Keratinocyte (primary cell): ENCODE measurements at regions not wholly inside any gene's neighbourhood (a gene's known extent, or its start where the extent isn't known, plus 50 kb on each side); places are given as distances from the start of the nearest gene placed in this dataset.

ENCODE experiments used
- DNase-seq: peaks from one replicate; pipeline ENCODE4 v3.0.0-alpha.2; 2011; ENCODE audit warnings: low read depth, missing footprints, low spot score
- FAIRE-seq: peaks from 2 replicates; lab custom pipeline; 2011; peaks lifted over from hg19 to GRCh38; lab: Jason Lieb, UNC
- H2AFZ ChIP-seq: 2 replicates; pipeline ENCODE4 v1.6.0; 2012; ENCODE audit warnings: low read length, control low read depth, inconsistent platforms; ENCODE audit not compliant: control insufficient read depth
- H3K27ac ChIP-seq: 2 replicates; pipeline ENCODE4 v1.5.1; 2011; ENCODE audit warnings: low read length; ENCODE audit not compliant: control insufficient read depth, insufficient read depth
- H3K27me3 ChIP-seq: 3 replicates; pipeline ENCODE4 v1.6.0; 2011; ENCODE audit warnings: low read length; ENCODE audit not compliant: control insufficient read depth, insufficient read depth; ENCODE audit errors: extremely low read depth
- H3K36me3 ChIP-seq, 2 experiments: 2 replicates in 1 of 2; 3 replicates in 1 of 2; pipeline ENCODE4 v1.5.1; 2011; ENCODE audit warnings: low read length in 2 of 2, mild to moderate bottlenecking in 1 of 2; ENCODE audit not compliant: control insufficient read depth in 2 of 2, insufficient read depth in 2 of 2; ENCODE audit errors: extremely low read depth in 1 of 2
- H3K4me1 ChIP-seq: 3 replicates; pipeline ENCODE4 v1.5.1; 2011; ENCODE audit warnings: low read length; ENCODE audit not compliant: control insufficient read depth, insufficient read depth; ENCODE audit errors: extremely low read depth
- H3K4me2 ChIP-seq: 3 replicates; pipeline ENCODE4 v1.6.0; 2011; ENCODE audit warnings: low read depth, low read length; ENCODE audit not compliant: control insufficient read depth, insufficient read depth; ENCODE audit errors: extremely low read depth
- H3K4me3 ChIP-seq, 3 experiments: fragments of 200-600 bp in 1 of 3; sonication (generic) in 1 of 3; 2 replicates in 2 of 3; 3 replicates in 1 of 3; pipeline ENCODE4 v1.5.1; 2011 to 2016; ENCODE audit warnings: low read length in 3 of 3, mild to moderate bottlenecking in 3 of 3, control low read depth in 2 of 3, inconsistent platforms in 1 of 3, low read depth in 1 of 3, mixed read lengths in 1 of 3, mixed run types in 1 of 3, moderate library complexity in 1 of 3; ENCODE audit not compliant: control insufficient read depth in 2 of 3, insufficient read depth in 2 of 3; ENCODE audit errors: extremely low read depth in 1 of 3
- H3K79me2 ChIP-seq: 2 replicates; pipeline ENCODE4 v1.6.0; 2012; ENCODE audit warnings: low read length; ENCODE audit not compliant: control insufficient read depth, insufficient read depth
- H3K9ac ChIP-seq: 3 replicates; pipeline ENCODE4 v1.6.0; 2011; ENCODE audit warnings: low read length; ENCODE audit not compliant: control insufficient read depth, insufficient read depth; ENCODE audit errors: extremely low read depth
- H3K9me1 ChIP-seq: 3 replicates; pipeline ENCODE4 v1.6.0; 2011; ENCODE audit warnings: low read length; ENCODE audit not compliant: control insufficient read depth, insufficient read depth; ENCODE audit errors: extremely low read depth
- H3K9me3 ChIP-seq: 2 replicates; pipeline ENCODE4 v1.5.1; 2012; ENCODE audit warnings: low read depth, low read length; ENCODE audit not compliant: control insufficient read depth
- H4K20me1 ChIP-seq: 3 replicates; pipeline ENCODE4 v1.6.0; 2011; ENCODE audit warnings: low read length; ENCODE audit not compliant: control insufficient read depth, insufficient read depth; ENCODE audit errors: extremely low read depth
- EZH2 ChIP-seq: IDR thresholded peaks from one replicate; pipeline ENCODE4 v1.6.1; 2012; ENCODE audit warnings: inconsistent platforms, mild to moderate bottlenecking, low read length, moderate library complexity
- dilution Hi-C: fragments of 300-500 bp; cut with MboI; formaldehyde crosslinking; loops from one replicate; pipeline ENCODE4 v1.7.0; 2020; ENCODE audit warnings: low sequenced_read_pairs; ENCODE audit not compliant: extremely low pct_ligation_motif_present
- TF ChIP-seq, protein P1 (sequence below), 3 experiments: IDR thresholded peaks in 1 of 3; conservative IDR thresholded peaks in 1 of 3; optimal IDR thresholded peaks in 1 of 3; 2 replicates in 2 of 3; 3 replicates in 1 of 3; pipeline versions ENCODE3 to v1.5.1; 2011; ENCODE audit warnings: low read length in 3 of 3, mild to moderate bottlenecking in 3 of 3, moderate library complexity in 2 of 3, control low read depth in 1 of 3, inconsistent platforms in 1 of 3; ENCODE audit not compliant: insufficient read depth in 2 of 3; ENCODE audit errors: extremely low read depth in 1 of 3

DNA sequence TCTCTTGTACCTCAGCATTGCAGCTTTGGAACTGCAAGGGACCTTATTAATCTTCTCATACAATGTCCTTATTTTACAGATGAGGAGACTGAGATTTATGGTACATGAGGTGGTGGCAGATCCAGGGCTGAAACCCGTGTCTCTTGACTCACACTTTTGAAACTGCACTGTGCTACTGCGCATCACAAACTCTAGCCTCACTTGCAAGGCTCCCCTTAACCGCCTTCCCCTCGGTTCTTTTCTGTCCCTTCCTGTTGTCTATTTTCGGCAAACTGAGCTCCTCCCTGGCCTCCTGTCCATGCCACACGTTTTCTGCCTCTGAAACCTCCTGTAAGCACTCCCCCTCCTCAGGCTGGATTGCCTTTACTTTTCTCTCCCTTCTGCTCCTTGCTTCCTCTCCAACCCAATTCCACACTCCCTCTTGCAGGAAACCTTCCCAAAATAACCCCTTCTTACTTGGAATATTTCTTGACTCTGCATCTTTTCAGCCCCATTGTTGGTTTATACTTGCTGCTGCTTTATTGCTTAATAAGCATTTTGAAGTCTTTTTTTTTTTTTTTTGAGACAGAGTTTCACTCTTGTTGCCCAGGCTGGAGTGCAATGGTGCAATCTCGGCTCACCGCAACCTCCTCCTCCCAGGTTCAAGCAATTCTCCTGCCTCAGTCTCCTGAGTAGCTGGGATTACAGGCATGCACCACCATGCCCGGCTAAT is 72.4 kb upstream of the CISTR start:
- no peaks in the 10 kb centered on the region for H3K9me3 ChIP-seq
- no peaks in the 10 kb centered on the region for H3K79me2 ChIP-seq
- no peak overlapping the region for H2AFZ ChIP-seq
- H3K4me3 ChIP-seq: no peak overlapping the region
- H3K27me3 ChIP-seq: no peaks in the 10 kb centered on the region
- peaks cover 5% of the 10 kb centered on the region for H3K4me1 ChIP-seq
- no peak overlapping the region for H3K9ac ChIP-seq
- H3K9me1 ChIP-seq: no peaks in the 10 kb centered on the region
- H3K36me3 ChIP-seq: no peaks in the 10 kb centered on the region
- FAIRE-seq: no peak
- no peaks in the 10 kb centered on the region for H4K20me1 ChIP-seq
- no peak overlapping the region for H3K4me2 ChIP-seq
- dilution Hi-C loops: no loop called here
- DNase-seq: no peak
- TF ChIP-seq, protein P1, sequence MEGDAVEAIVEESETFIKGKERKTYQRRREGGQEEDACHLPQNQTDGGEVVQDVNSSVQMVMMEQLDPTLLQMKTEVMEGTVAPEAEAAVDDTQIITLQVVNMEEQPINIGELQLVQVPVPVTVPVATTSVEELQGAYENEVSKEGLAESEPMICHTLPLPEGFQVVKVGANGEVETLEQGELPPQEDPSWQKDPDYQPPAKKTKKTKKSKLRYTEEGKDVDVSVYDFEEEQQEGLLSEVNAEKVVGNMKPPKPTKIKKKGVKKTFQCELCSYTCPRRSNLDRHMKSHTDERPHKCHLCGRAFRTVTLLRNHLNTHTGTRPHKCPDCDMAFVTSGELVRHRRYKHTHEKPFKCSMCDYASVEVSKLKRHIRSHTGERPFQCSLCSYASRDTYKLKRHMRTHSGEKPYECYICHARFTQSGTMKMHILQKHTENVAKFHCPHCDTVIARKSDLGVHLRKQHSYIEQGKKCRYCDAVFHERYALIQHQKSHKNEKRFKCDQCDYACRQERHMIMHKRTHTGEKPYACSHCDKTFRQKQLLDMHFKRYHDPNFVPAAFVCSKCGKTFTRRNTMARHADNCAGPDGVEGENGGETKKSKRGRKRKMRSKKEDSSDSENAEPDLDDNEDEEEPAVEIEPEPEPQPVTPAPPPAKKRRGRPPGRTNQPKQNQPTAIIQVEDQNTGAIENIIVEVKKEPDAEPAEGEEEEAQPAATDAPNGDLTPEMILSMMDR (optimal IDR thresholded peaks at IDR 0.05 in 1 of 3, IDR thresholded peaks at IDR 0.05 in 1 of 3, conservative IDR thresholded peaks at IDR 0.05 in 1 of 3; ENCODE audit: extremely low read depth in 1 of 3, insufficient read depth in 2 of 3, low read length in 3 of 3): no peak
- TF ChIP-seq EZH2: no peak
- H3K27ac ChIP-seq: no peak overlapping the region

DNA sequence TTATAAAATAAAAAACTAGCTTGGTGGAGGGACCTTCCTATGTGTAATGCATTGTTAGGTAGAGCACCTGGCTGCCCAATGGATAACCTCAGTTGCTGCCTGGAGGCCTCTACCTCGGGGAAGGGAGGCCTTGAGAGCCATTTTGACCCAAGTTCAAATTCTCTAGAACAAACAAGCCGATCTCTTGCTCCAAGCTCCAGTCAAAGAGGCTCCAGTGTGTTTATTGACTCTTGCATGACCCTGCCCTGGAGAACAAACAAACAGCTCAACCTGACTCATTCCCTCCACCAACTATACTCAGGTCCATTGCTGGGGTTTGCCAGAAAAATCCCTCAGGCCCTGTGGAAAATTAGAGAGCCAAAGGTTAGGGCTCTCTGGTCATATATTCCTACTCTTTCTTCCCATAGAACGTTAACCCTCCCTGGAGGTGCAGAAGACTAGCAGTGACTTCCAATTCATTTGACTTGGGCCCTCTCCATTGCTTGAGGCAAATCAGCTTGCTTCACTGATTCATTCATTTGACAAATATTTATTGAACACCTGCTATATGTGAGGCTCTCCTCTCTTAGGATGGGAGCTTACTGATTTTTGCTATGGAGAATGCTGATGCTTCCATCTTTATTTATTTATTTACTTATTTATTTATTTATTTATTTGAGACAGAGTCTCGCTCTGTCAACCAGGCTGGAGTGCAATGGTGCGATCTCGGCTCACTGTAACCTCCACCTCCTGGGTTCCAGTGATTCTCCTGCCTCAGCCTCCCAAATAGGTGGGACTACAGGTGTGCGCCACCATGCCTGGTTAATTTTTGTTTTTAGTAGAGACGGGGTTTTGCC is 73.7 kb upstream of the CISTR start:
- Histone ChIP-seq H3K9ac (no peak overlapping the region), H3K36me3 (no peaks in the 10 kb centered on the region), H3K79me2 (no peaks in the 10 kb centered on the region), H3K4me1 (peaks cover 3% of the 10 kb centered on the region), H3K4me3 (no peak overlapping the region), H3K27me3 (no peaks in the 10 kb centered on the region), H3K9me3 (no peaks in the 10 kb centered on the region), H4K20me1 (no peaks in the 10 kb centered on the region), H2AFZ (no peak overlapping the region), H3K4me2 (no peak overlapping the region), H3K9me1 (no peaks in the 10 kb centered on the region), H3K27ac (no peak overlapping the region)
- no peak for FAIRE-seq
- dilution Hi-C loops: no loop called here
- no peak for TF ChIP-seq EZH2
- TF ChIP-seq, protein P1 (optimal IDR thresholded peaks at IDR 0.05 in 1 of 3, IDR thresholded peaks at IDR 0.05 in 1 of 3, conservative IDR thresholded peaks at IDR 0.05 in 1 of 3; ENCODE audit: extremely low read depth in 1 of 3, insufficient read depth in 2 of 3, low read length in 3 of 3): no peak
- DNase-seq: no peak
